ENCODE measurements at regions not wholly inside any gene's neighbourhood (a gene's known extent, or its start where the extent isn't known, plus 50 kb on each side); places are given as distances from the start of the nearest gene placed in this dataset.

DNA sequence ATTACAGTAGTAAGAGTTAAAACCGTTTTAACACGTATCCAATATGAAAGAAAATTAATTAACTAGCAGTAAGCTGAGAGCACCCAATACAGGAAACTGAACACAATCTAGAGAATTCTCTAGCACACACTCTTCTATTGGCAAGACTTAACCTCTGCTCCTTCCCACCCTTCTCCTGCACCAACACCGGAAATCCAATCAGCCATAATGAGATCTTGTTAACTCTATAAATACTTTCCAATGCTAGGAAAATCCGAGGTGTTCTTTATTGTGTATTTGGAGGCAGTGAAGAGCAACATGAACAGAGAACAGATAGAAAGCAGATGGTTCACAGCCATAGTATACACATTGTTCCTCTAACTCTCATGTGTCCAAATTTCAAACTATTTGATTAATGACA, 591.7 kb downstream of the CETN3 start:
- TF ChIP-seq, protein P1, sequence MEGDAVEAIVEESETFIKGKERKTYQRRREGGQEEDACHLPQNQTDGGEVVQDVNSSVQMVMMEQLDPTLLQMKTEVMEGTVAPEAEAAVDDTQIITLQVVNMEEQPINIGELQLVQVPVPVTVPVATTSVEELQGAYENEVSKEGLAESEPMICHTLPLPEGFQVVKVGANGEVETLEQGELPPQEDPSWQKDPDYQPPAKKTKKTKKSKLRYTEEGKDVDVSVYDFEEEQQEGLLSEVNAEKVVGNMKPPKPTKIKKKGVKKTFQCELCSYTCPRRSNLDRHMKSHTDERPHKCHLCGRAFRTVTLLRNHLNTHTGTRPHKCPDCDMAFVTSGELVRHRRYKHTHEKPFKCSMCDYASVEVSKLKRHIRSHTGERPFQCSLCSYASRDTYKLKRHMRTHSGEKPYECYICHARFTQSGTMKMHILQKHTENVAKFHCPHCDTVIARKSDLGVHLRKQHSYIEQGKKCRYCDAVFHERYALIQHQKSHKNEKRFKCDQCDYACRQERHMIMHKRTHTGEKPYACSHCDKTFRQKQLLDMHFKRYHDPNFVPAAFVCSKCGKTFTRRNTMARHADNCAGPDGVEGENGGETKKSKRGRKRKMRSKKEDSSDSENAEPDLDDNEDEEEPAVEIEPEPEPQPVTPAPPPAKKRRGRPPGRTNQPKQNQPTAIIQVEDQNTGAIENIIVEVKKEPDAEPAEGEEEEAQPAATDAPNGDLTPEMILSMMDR (IDR thresholded peaks at IDR 0.05): no peak
- no peak for TF ChIP-seq POLR2AphosphoS5 (IDR thresholded peaks at IDR 0.05; ENCODE audit: insufficient read depth in 1 of 2, low read depth in 1 of 2)
